Endothelial cell of umbilical vein (primary cell): ENCODE measurements at regions not wholly inside any gene's neighbourhood (a gene's known extent, or its start where the extent isn't known, plus 50 kb on each side); places are given as distances from the start of the nearest gene placed in this dataset.
"Not testable (repeated sequence)": the region's sequence is repeated elsewhere in the genome, so short reads cannot be mapped to it uniquely, and the experiment has no call there.

Experiments used
- EZH2 ChIP-seq: IDR thresholded peaks from 2 replicates; pipeline ENCODE4 v1.6.1; 2012; ENCODE audit warnings: borderline replicate concordance, low read depth, mild to moderate bottlenecking, moderate library complexity, low read length, inconsistent platforms; ENCODE audit not compliant: severe bottlenecking
- FOS ChIP-seq: IDR thresholded peaks from 2 replicates; pipeline ENCODE4 v1.6.1; 2011; ENCODE audit warnings: mild to moderate bottlenecking, low read length, moderate library complexity, borderline replicate concordance; ENCODE audit not compliant: insufficient read depth
- GATA2 ChIP-seq: IDR thresholded peaks from 2 replicates; pipeline ENCODE4 v1.7.0; 2011; ENCODE audit warnings: low read depth, mild to moderate bottlenecking, moderate library complexity, mixed read lengths, low read length; ENCODE audit not compliant: insufficient read length, insufficient read depth
- JUN ChIP-seq: IDR thresholded peaks from 2 replicates; pipeline ENCODE4 v1.6.1; 2011; ENCODE audit warnings: borderline replicate concordance, low read depth; ENCODE audit not compliant: insufficient read length, insufficient read depth
- MAX ChIP-seq: IDR thresholded peaks from 2 replicates; pipeline ENCODE4 v1.6.1; 2011; ENCODE audit not compliant: insufficient read depth, insufficient read length
- MYC ChIP-seq: IDR thresholded peaks from one replicate; pipeline ENCODE4 v1.6.1; 2011; ENCODE audit warnings: mild to moderate bottlenecking, low read depth, low read length
- POLR2A ChIP-seq: IDR thresholded peaks from 2 replicates; pipeline ENCODE4 v1.6.1; 2012; ENCODE audit warnings: low read depth, mild to moderate bottlenecking, control low read depth, low read length
- POLR2AphosphoS5 ChIP-seq: IDR thresholded peaks from 2 replicates; pipeline ENCODE4 v1.6.1; 2012; ENCODE audit warnings: low read depth, mild to moderate bottlenecking, control low read depth, low read length, moderate library complexity; ENCODE audit not compliant: insufficient read depth
- TF ChIP-seq, protein P1 (sequence below), 2 donors: IDR thresholded peaks; 1 replicate in 1 of 2; 2 replicates in 1 of 2; pipeline ENCODE4 v1.5.1; 2011; ENCODE audit warnings: low read length in 2 of 2, mild to moderate bottlenecking in 2 of 2, moderate library complexity in 2 of 2, control low read depth in 1 of 2, inconsistent platforms in 1 of 2, low read depth in 1 of 2; ENCODE audit not compliant: insufficient read depth in 1 of 2; ENCODE audit errors: extremely low read depth in 1 of 2

DNA sequence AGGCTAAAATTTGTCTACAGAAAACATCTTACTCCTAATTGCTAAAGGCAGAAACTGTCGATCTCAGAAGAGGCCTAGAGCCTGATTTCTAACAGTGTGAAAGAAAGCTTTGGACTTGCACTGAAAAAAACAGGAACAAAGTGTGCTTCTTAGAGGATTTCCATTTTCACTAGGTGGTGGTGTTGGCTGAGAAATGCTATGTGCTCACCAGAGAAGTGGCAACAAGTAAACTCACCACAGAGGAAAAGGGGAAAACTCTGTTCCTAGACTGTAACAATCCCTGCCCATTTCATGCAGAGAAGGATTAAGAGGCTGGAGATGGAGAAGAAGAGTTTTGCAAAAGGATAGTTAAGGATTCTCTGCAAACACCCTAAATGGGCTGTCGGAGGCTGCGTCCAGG is 84.1 kb downstream of the HSFY2 start:
- not testable (repeated sequence) for TF ChIP-seq POLR2A, EZH2, POLR2AphosphoS5, MYC, MAX, JUN, GATA2, FOS
- TF ChIP-seq, protein P1, sequence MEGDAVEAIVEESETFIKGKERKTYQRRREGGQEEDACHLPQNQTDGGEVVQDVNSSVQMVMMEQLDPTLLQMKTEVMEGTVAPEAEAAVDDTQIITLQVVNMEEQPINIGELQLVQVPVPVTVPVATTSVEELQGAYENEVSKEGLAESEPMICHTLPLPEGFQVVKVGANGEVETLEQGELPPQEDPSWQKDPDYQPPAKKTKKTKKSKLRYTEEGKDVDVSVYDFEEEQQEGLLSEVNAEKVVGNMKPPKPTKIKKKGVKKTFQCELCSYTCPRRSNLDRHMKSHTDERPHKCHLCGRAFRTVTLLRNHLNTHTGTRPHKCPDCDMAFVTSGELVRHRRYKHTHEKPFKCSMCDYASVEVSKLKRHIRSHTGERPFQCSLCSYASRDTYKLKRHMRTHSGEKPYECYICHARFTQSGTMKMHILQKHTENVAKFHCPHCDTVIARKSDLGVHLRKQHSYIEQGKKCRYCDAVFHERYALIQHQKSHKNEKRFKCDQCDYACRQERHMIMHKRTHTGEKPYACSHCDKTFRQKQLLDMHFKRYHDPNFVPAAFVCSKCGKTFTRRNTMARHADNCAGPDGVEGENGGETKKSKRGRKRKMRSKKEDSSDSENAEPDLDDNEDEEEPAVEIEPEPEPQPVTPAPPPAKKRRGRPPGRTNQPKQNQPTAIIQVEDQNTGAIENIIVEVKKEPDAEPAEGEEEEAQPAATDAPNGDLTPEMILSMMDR (IDR thresholded peaks at IDR 0.05; ENCODE audit: extremely low read depth in 1 of 2, insufficient read depth in 1 of 2, low read depth in 1 of 2, low read length in 2 of 2) = not testable (repeated sequence)
